Keratinocyte (primary cell): ENCODE measurements at regions not wholly inside any gene's neighbourhood (a gene's known extent, or its start where the extent isn't known, plus 50 kb on each side); places are given as distances from the start of the nearest gene placed in this dataset.

Experiments used
- DNase-seq: peaks from one replicate; pipeline ENCODE4 v3.0.0-alpha.2; 2011; ENCODE audit warnings: low read depth, missing footprints, low spot score
- FAIRE-seq: peaks from 2 replicates; lab custom pipeline; 2011; peaks lifted over from hg19 to GRCh38; lab: Jason Lieb, UNC
- H2AFZ ChIP-seq: 2 replicates; pipeline ENCODE4 v1.6.0; 2012; ENCODE audit warnings: low read length, control low read depth, inconsistent platforms; ENCODE audit not compliant: control insufficient read depth
- H3K27ac ChIP-seq: 2 replicates; pipeline ENCODE4 v1.5.1; 2011; ENCODE audit warnings: low read length; ENCODE audit not compliant: control insufficient read depth, insufficient read depth
- H3K27me3 ChIP-seq: 3 replicates; pipeline ENCODE4 v1.6.0; 2011; ENCODE audit warnings: low read length; ENCODE audit not compliant: control insufficient read depth, insufficient read depth; ENCODE audit errors: extremely low read depth
- H3K36me3 ChIP-seq, 2 experiments: 2 replicates in 1 of 2; 3 replicates in 1 of 2; pipeline ENCODE4 v1.5.1; 2011; ENCODE audit warnings: low read length in 2 of 2, mild to moderate bottlenecking in 1 of 2; ENCODE audit not compliant: control insufficient read depth in 2 of 2, insufficient read depth in 2 of 2; ENCODE audit errors: extremely low read depth in 1 of 2
- H3K4me1 ChIP-seq: 3 replicates; pipeline ENCODE4 v1.5.1; 2011; ENCODE audit warnings: low read length; ENCODE audit not compliant: control insufficient read depth, insufficient read depth; ENCODE audit errors: extremely low read depth
- H3K4me2 ChIP-seq: 3 replicates; pipeline ENCODE4 v1.6.0; 2011; ENCODE audit warnings: low read depth, low read length; ENCODE audit not compliant: control insufficient read depth, insufficient read depth; ENCODE audit errors: extremely low read depth
- H3K4me3 ChIP-seq, 3 experiments: fragments of 200-600 bp in 1 of 3; sonication (generic) in 1 of 3; 2 replicates in 2 of 3; 3 replicates in 1 of 3; pipeline ENCODE4 v1.5.1; 2011 to 2016; ENCODE audit warnings: low read length in 3 of 3, mild to moderate bottlenecking in 3 of 3, control low read depth in 2 of 3, inconsistent platforms in 1 of 3, low read depth in 1 of 3, mixed read lengths in 1 of 3, mixed run types in 1 of 3, moderate library complexity in 1 of 3; ENCODE audit not compliant: control insufficient read depth in 2 of 3, insufficient read depth in 2 of 3; ENCODE audit errors: extremely low read depth in 1 of 3
- H3K79me2 ChIP-seq: 2 replicates; pipeline ENCODE4 v1.6.0; 2012; ENCODE audit warnings: low read length; ENCODE audit not compliant: control insufficient read depth, insufficient read depth
- H3K9ac ChIP-seq: 3 replicates; pipeline ENCODE4 v1.6.0; 2011; ENCODE audit warnings: low read length; ENCODE audit not compliant: control insufficient read depth, insufficient read depth; ENCODE audit errors: extremely low read depth
- H3K9me1 ChIP-seq: 3 replicates; pipeline ENCODE4 v1.6.0; 2011; ENCODE audit warnings: low read length; ENCODE audit not compliant: control insufficient read depth, insufficient read depth; ENCODE audit errors: extremely low read depth
- H3K9me3 ChIP-seq: 2 replicates; pipeline ENCODE4 v1.5.1; 2012; ENCODE audit warnings: low read depth, low read length; ENCODE audit not compliant: control insufficient read depth
- H4K20me1 ChIP-seq: 3 replicates; pipeline ENCODE4 v1.6.0; 2011; ENCODE audit warnings: low read length; ENCODE audit not compliant: control insufficient read depth, insufficient read depth; ENCODE audit errors: extremely low read depth
- CTCF ChIP-seq, 3 experiments: IDR thresholded peaks in 1 of 3; conservative IDR thresholded peaks in 1 of 3; optimal IDR thresholded peaks in 1 of 3; 2 replicates in 2 of 3; 3 replicates in 1 of 3; pipeline versions ENCODE3 to v1.5.1; 2011; ENCODE audit warnings: low read length in 3 of 3, mild to moderate bottlenecking in 3 of 3, moderate library complexity in 2 of 3, control low read depth in 1 of 3, inconsistent platforms in 1 of 3; ENCODE audit not compliant: insufficient read depth in 2 of 3; ENCODE audit errors: extremely low read depth in 1 of 3
- EZH2 ChIP-seq: IDR thresholded peaks from one replicate; pipeline ENCODE4 v1.6.1; 2012; ENCODE audit warnings: inconsistent platforms, mild to moderate bottlenecking, low read length, moderate library complexity
- dilution Hi-C: fragments of 300-500 bp; cut with MboI; formaldehyde crosslinking; loops from one replicate; pipeline ENCODE4 v1.7.0; 2020; ENCODE audit warnings: low sequenced_read_pairs; ENCODE audit not compliant: extremely low pct_ligation_motif_present

- H4K20me1 ChIP-seq: no peaks in the 10 kb centered on the region
- H3K36me3 ChIP-seq: no peaks in the 10 kb centered on the region
- H3K4me3 ChIP-seq: no peak overlapping the region
- dilution Hi-C loops: loop anchor here (25.0 kb wide), 1 partner anchor 330 kb away; no protein-coding TSS in a partner anchor
- no peak overlapping the region for H3K9ac ChIP-seq
- H3K27ac ChIP-seq: no peak overlapping the region
- no peak overlapping the region for H3K4me2 ChIP-seq
- no peaks in the 10 kb centered on the region for H3K9me3 ChIP-seq
- no peak for TF ChIP-seq EZH2
- no peak for TF ChIP-seq CTCF (optimal IDR thresholded peaks at IDR 0.05 in 1 of 3, IDR thresholded peaks at IDR 0.05 in 1 of 3, conservative IDR thresholded peaks at IDR 0.05 in 1 of 3; ENCODE audit: extremely low read depth in 1 of 3, insufficient read depth in 2 of 3, low read length in 3 of 3)
- no peaks in the 10 kb centered on the region for H3K9me1 ChIP-seq
- DNase-seq (no peak), FAIRE-seq (no peak)
- no peaks in the 10 kb centered on the region for H3K79me2 ChIP-seq
- no peak overlapping the region for H2AFZ ChIP-seq
- H3K4me1 ChIP-seq: peaks cover 9% of the 10 kb centered on the region
- H3K27me3 ChIP-seq: no peaks in the 10 kb centered on the region
Measured at GRCh38 chr1:115467196-115467595, 129.1 kb upstream of the NGF start.

- H3K4me1 ChIP-seq: peaks cover 10% of the 10 kb centered on the region
- no peak for FAIRE-seq
- no peak for TF ChIP-seq EZH2
- no peak for TF ChIP-seq CTCF (optimal IDR thresholded peaks at IDR 0.05 in 1 of 3, IDR thresholded peaks at IDR 0.05 in 1 of 3, conservative IDR thresholded peaks at IDR 0.05 in 1 of 3; ENCODE audit: extremely low read depth in 1 of 3, insufficient read depth in 2 of 3, low read length in 3 of 3)
Measured at GRCh38 chr1:115466433-115466832, 128.4 kb upstream of the NGF start.

More at GRCh38 chr1:115466433-115466832, 128.4 kb upstream of the NGF start:
- Histone ChIP-seq H3K9ac (no peak overlapping the region), H3K27ac (no peak overlapping the region), H3K9me1 (no peaks in the 10 kb centered on the region), H3K27me3 (no peaks in the 10 kb centered on the region), H4K20me1 (no peaks in the 10 kb centered on the region), H3K79me2 (no peaks in the 10 kb centered on the region), H3K4me3 (no peak overlapping the region), H3K9me3 (no peaks in the 10 kb centered on the region), H2AFZ (no peak overlapping the region), H3K4me2 (no peak overlapping the region), H3K36me3 (no peaks in the 10 kb centered on the region)
- dilution Hi-C loops: loop anchor here (25.0 kb wide), 1 partner anchor 329 kb away; no protein-coding TSS in a partner anchor
- DNase-seq: no peak
